Effector CD8-positive, alpha-beta T cell (primary cell): ENCODE measurements at regions not wholly inside any gene's neighbourhood (a gene's known extent, or its start where the extent isn't known, plus 50 kb on each side); places are given as distances from the start of the nearest gene placed in this dataset.

Experiments used
- DNase-seq: peaks from one replicate; lab custom pipeline; 2025; lab: John Stamatoyannopoulos, UW

- DNase-seq: no peak
These were observed 145.1 kb downstream of the MRPL14 start for GRCh38 chr6:43982084-43982625.

GRCh38 chr6:43981363-43981990 lies 145.8 kb downstream of the MRPL14 start:
- DNase-seq: no peak

GRCh38 chr6:43980004-43980795 lies 147.1 kb downstream of the MRPL14 start:
- DNase-seq: no peak

- no peak for DNase-seq
These were observed 147.7 kb downstream of the MRPL14 start for GRCh38 chr6:43979525-43979924.

- DNase-seq: no peak
These were observed 148.5 kb downstream of the MRPL14 start for GRCh38 chr6:43978473-43979346.

GRCh38 chr6:43977404-43978111 lies 149.7 kb downstream of the MRPL14 start:
- DNase-seq: no peak

- DNase-seq: no peak
These were observed 150.4 kb downstream of the MRPL14 start for GRCh38 chr6:43976706-43977403.

- no peak for DNase-seq
These were observed 152.5 kb downstream of the MRPL14 start for GRCh38 chr6:43974643-43975230.

- DNase-seq: no peak
These were observed 153.9 kb downstream of the MRPL14 start for GRCh38 chr6:43973357-43973756.

GRCh38 chr6:43972913-43973300 lies 154.3 kb downstream of the MRPL14 start:
- no peak for DNase-seq

- DNase-seq: no peak
These were observed 154.9 kb downstream of the MRPL14 start for GRCh38 chr6:43972179-43972912.

- no peak for DNase-seq
These were observed 155.5 kb downstream of the MRPL14 start for GRCh38 chr6:43971776-43972126.

GRCh38 chr6:43970913-43971775 lies 156.1 kb downstream of the MRPL14 start:
- DNase-seq: no peak

- no peak for DNase-seq
These were observed 157.0 kb downstream of the MRPL14 start for GRCh38 chr6:43970068-43970912.

GRCh38 chr6:43969158-43969981 lies 157.9 kb downstream of the MRPL14 start:
- no peak for DNase-seq

- DNase-seq: no peak
These were observed 158.9 kb downstream of the MRPL14 start for GRCh38 chr6:43968110-43968965.
